ENCODE measurements at regions not wholly inside any gene's neighbourhood (a gene's known extent, or its start where the extent isn't known, plus 50 kb on each side); places are given as distances from the start of the nearest gene placed in this dataset.

DNA sequence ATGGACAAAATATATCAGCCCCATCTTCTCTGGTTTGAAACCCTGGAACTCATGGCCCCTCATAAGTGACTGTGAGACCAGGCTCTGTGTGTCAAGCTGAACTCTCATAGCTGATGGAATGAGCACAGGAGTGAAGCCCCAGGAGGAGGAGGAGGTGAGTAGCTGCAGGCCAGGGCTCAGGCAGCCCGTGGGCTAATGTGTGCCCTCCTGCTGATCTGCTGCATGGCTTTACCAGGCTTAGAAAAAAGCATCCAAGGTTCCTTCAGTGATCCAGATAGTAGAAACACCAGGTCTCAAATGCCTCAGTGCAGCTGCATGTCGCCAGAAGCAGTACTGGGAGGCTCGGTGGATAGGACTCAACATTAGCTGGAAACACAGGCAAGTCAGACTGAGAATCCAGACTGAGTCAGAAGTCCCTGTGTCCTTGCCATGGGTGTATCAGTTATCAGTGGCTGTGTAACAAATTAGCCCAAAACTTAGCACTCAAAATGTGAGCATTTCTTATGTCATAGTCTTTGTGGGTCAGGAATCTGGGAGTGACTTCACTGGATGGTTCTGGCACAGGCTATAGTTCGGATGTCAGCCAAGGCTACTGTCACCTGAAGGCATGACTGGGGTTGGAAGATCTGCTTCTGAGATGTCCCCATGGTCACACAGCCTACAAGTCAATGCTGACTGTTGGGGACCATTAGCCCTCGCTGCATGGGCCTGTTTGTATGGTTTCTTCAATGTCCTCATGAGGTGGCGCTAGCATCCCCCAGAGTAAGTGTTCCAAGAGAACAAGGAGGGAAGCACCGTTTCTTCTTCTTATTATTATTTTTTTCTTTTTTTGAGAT lies 255.4 kb upstream of the IRF2BP2 start:
- no peaks in the 10 kb centered on the region for H3K36me3 Mint-ChIP-seq (ENCODE audit: low read depth, unreplicated experiment)
- no peak for DNase-seq (ENCODE audit: low spot score)
- H3K27me3 Mint-ChIP-seq (ENCODE audit: unreplicated experiment) = peaks cover 2% of the 10 kb centered on the region
- no peak overlapping the region for H3K27ac Mint-ChIP-seq (ENCODE audit: unreplicated experiment)
- no peaks in the 10 kb centered on the region for H3K9me3 Mint-ChIP-seq (ENCODE audit: unreplicated experiment)
- TF ChIP-seq, protein P1, sequence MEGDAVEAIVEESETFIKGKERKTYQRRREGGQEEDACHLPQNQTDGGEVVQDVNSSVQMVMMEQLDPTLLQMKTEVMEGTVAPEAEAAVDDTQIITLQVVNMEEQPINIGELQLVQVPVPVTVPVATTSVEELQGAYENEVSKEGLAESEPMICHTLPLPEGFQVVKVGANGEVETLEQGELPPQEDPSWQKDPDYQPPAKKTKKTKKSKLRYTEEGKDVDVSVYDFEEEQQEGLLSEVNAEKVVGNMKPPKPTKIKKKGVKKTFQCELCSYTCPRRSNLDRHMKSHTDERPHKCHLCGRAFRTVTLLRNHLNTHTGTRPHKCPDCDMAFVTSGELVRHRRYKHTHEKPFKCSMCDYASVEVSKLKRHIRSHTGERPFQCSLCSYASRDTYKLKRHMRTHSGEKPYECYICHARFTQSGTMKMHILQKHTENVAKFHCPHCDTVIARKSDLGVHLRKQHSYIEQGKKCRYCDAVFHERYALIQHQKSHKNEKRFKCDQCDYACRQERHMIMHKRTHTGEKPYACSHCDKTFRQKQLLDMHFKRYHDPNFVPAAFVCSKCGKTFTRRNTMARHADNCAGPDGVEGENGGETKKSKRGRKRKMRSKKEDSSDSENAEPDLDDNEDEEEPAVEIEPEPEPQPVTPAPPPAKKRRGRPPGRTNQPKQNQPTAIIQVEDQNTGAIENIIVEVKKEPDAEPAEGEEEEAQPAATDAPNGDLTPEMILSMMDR (IDR thresholded peaks at IDR 0.05; ENCODE audit: unreplicated experiment) = no peak
- H3K4me3 Mint-ChIP-seq (ENCODE audit: unreplicated experiment) = no peak overlapping the region
- peaks cover 4% of the 10 kb centered on the region for H3K4me1 Mint-ChIP-seq (ENCODE audit: unreplicated experiment)

DNA sequence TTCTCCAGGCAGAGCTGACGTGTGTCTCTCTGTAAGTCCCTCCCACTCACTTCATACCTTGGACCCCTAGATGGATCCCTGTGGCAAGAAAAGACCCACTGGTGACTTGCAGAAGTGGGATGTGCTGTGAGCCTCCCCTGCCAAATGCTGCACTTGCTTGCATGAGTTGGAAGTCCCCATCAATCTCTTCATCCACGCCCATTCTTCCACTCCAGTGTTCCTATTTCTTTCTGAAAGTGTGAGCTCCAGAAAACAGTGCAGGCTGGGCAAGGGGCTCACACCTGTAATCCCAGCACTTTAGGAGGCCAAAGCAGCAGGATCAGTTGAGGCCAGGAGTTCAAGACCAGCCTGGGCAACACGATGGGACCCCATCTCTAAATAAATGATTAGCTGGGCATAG lies 254.1 kb upstream of the IRF2BP2 start:
- Mint-ChIP-seq H3K9me3 (ENCODE audit: unreplicated experiment) (no peaks in the 10 kb centered on the region), H3K4me1 (ENCODE audit: unreplicated experiment) (no peaks in the 10 kb centered on the region), H3K4me3 (ENCODE audit: unreplicated experiment) (no peak overlapping the region), H3K27me3 (ENCODE audit: unreplicated experiment) (peaks cover 2% of the 10 kb centered on the region), H3K27ac (ENCODE audit: unreplicated experiment) (no peak overlapping the region), H3K36me3 (ENCODE audit: low read depth, unreplicated experiment) (no peaks in the 10 kb centered on the region)
- no peak for DNase-seq (ENCODE audit: low spot score)
- TF ChIP-seq, protein P1 (IDR thresholded peaks at IDR 0.05; ENCODE audit: unreplicated experiment) = no peak

DNA sequence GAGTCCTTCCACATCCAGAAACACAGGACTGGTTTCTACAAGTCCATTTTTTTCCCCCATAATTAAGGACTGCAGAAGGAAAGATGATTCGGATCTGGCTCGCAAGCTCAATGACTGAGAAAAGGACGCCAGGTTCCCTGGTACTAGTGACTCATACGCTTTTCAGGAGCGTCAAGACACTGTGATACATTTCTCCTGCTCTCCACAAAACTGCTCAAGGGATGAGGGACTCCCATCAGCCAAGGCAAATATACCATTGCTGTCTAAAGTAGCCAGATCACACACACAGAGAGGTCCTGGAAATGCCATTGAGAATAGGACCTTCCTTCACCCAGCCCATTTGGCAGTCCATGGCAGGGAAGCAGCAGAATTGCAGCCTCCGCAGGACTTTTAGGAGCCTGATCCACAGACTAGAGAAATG lies 253.6 kb upstream of the IRF2BP2 start:
- Mint-ChIP-seq H3K9me3 (ENCODE audit: unreplicated experiment) (no peaks in the 10 kb centered on the region), H3K4me3 (ENCODE audit: unreplicated experiment) (no peak overlapping the region), H3K27me3 (ENCODE audit: unreplicated experiment) (peaks cover 2% of the 10 kb centered on the region), H3K4me1 (ENCODE audit: unreplicated experiment) (no peaks in the 10 kb centered on the region), H3K27ac (ENCODE audit: unreplicated experiment) (no peak overlapping the region), H3K36me3 (ENCODE audit: low read depth, unreplicated experiment) (no peaks in the 10 kb centered on the region)
- DNase-seq (ENCODE audit: low spot score) = no peak
- TF ChIP-seq, protein P1 (IDR thresholded peaks at IDR 0.05; ENCODE audit: unreplicated experiment) = no peak

DNA sequence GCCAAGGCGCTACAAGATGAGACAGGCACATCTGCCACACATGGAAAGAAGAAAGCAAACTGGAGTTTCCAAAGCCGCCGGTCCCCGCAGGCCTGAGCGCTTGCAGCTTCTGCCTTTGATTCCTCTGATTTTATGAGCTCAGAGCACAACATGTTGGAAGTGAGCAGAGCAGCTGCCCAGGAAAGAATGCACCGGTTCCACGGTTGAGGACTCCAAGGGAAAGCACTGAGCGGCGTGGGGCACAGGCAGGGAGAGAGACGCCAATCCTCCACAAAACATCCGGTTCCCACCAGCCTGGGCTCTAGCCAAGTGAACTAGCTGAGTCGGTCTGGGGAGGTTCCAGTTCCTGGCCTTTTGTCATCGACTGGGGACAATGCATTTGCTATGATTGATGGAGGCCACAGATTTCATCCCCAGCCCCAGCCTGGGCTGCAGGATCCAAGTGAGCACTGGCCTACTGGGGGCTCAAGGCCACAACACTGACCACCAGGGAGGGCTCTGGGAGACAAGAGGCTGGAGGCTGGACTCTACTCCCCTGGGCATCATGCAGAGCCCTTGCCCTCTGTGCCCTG lies 253.1 kb upstream of the IRF2BP2 start:
- no peak overlapping the region for H3K27ac Mint-ChIP-seq (ENCODE audit: unreplicated experiment)
- no peaks in the 10 kb centered on the region for H3K9me3 Mint-ChIP-seq (ENCODE audit: unreplicated experiment)
- H3K4me1 Mint-ChIP-seq (ENCODE audit: unreplicated experiment) = no peaks in the 10 kb centered on the region
- H3K27me3 Mint-ChIP-seq (ENCODE audit: unreplicated experiment) = peaks cover 2% of the 10 kb centered on the region
- TF ChIP-seq, protein P1 (IDR thresholded peaks at IDR 0.05; ENCODE audit: unreplicated experiment) = no peak
- H3K4me3 Mint-ChIP-seq (ENCODE audit: unreplicated experiment) = no peak overlapping the region
- no peak for DNase-seq (ENCODE audit: low spot score)
- no peaks in the 10 kb centered on the region for H3K36me3 Mint-ChIP-seq (ENCODE audit: low read depth, unreplicated experiment)

DNA sequence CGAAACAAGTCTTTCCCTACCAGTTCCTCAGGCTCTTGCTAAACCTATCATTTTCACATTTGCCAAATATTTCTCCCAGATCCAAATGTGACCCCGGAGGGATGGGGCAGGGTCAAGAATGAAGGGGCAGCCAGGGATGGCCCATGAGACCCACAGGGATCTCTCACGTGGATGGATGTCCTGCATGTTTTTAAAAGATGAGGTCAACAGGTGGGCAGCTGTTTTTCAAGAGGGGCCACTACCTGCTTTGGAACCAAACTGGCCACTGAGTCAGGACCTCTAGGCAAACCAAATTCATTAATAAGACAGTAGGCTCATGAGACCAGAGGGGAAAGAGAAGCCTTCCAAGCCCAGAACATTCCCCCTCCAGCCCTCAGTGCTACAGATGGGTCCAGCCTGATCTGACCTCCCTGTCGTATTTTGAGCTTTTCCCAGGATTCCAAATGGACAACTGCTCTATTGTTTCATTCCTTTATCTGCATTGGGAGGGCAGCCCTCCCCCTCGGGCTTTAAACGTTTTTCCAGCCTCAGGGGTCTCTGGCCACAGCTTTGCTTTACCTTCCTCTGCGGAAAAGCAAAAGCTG lies 252.5 kb upstream of the IRF2BP2 start:
- Mint-ChIP-seq H3K4me1 (ENCODE audit: unreplicated experiment) (no peaks in the 10 kb centered on the region), H3K9me3 (ENCODE audit: unreplicated experiment) (no peaks in the 10 kb centered on the region), H3K4me3 (ENCODE audit: unreplicated experiment) (no peak overlapping the region), H3K27ac (ENCODE audit: unreplicated experiment) (no peak overlapping the region), H3K27me3 (ENCODE audit: unreplicated experiment) (peaks cover 2% of the 10 kb centered on the region), H3K36me3 (ENCODE audit: low read depth, unreplicated experiment) (no peaks in the 10 kb centered on the region)
- TF ChIP-seq, protein P1 (IDR thresholded peaks at IDR 0.05; ENCODE audit: unreplicated experiment) = no peak
- no peak for DNase-seq (ENCODE audit: low spot score)
